ENCODE measurements at regions not wholly inside any gene's neighbourhood (a gene's known extent, or its start where the extent isn't known, plus 50 kb on each side); places are given as distances from the start of the nearest gene placed in this dataset.

- no peak for TF ChIP-seq REST (IDR thresholded peaks at IDR 0.05; ENCODE audit: insufficient read depth in 1 of 2, low read depth in 2 of 2, low read length in 2 of 2)
- no peak for TF ChIP-seq TAF1 (IDR thresholded peaks at IDR 0.05; ENCODE audit: borderline replicate concordance, insufficient read depth, low read length)
- no peak for TF ChIP-seq FOXP2 (optimal IDR thresholded peaks at IDR 0.05; ENCODE audit: borderline replicate concordance, extremely low read depth, extremely low read length, insufficient read depth)
- no peak for TF ChIP-seq POLR2AphosphoS5 (IDR thresholded peaks at IDR 0.05; ENCODE audit: low read depth, low read length)
- TF ChIP-seq SIN3A (IDR thresholded peaks at IDR 0.05; ENCODE audit: borderline replicate concordance, insufficient read depth, low read length) = no peak
Measured at GRCh38 chr15:47304656-47305055, 412.6 kb upstream of the SEMA6D start.

- TF ChIP-seq FOXP2 (optimal IDR thresholded peaks at IDR 0.05; ENCODE audit: borderline replicate concordance, extremely low read depth, extremely low read length, insufficient read depth) = no peak
- TF ChIP-seq REST (IDR thresholded peaks at IDR 0.05; ENCODE audit: insufficient read depth in 1 of 2, low read depth in 2 of 2, low read length in 2 of 2) = no peak
- TF ChIP-seq SIN3A (IDR thresholded peaks at IDR 0.05; ENCODE audit: borderline replicate concordance, insufficient read depth, low read length) = no peak
- no peak for TF ChIP-seq TAF1 (IDR thresholded peaks at IDR 0.05; ENCODE audit: borderline replicate concordance, insufficient read depth, low read length)
- no peak for TF ChIP-seq POLR2AphosphoS5 (IDR thresholded peaks at IDR 0.05; ENCODE audit: low read depth, low read length)
Measured at GRCh38 chr15:47312161-47312560, 405.1 kb upstream of the SEMA6D start.

GRCh38 chr15:47326410-47327333, 390.6 kb upstream of the SEMA6D start:
- TF ChIP-seq SIN3A (IDR thresholded peaks at IDR 0.05; ENCODE audit: borderline replicate concordance, insufficient read depth, low read length) = no peak
- TF ChIP-seq TAF1 (IDR thresholded peaks at IDR 0.05; ENCODE audit: borderline replicate concordance, insufficient read depth, low read length) = no peak
- no peak for TF ChIP-seq POLR2AphosphoS5 (IDR thresholded peaks at IDR 0.05; ENCODE audit: low read depth, low read length)
- no peak for TF ChIP-seq REST (IDR thresholded peaks at IDR 0.05; ENCODE audit: insufficient read depth in 1 of 2, low read depth in 2 of 2, low read length in 2 of 2)
- TF ChIP-seq FOXP2 (optimal IDR thresholded peaks at IDR 0.05; ENCODE audit: borderline replicate concordance, extremely low read depth, extremely low read length, insufficient read depth) = no peak

- TF ChIP-seq TAF1 (IDR thresholded peaks at IDR 0.05; ENCODE audit: borderline replicate concordance, insufficient read depth, low read length) = no peak
- TF ChIP-seq FOXP2 (optimal IDR thresholded peaks at IDR 0.05; ENCODE audit: borderline replicate concordance, extremely low read depth, extremely low read length, insufficient read depth) = no peak
- TF ChIP-seq SIN3A (IDR thresholded peaks at IDR 0.05; ENCODE audit: borderline replicate concordance, insufficient read depth, low read length) = no peak
- TF ChIP-seq REST (IDR thresholded peaks at IDR 0.05; ENCODE audit: insufficient read depth in 1 of 2, low read depth in 2 of 2, low read length in 2 of 2) = no peak
- TF ChIP-seq POLR2AphosphoS5 (IDR thresholded peaks at IDR 0.05; ENCODE audit: low read depth, low read length) = no peak
Measured at GRCh38 chr15:47331829-47332393, 385.4 kb upstream of the SEMA6D start.
